ENCODE measurements at regions not wholly inside any gene's neighbourhood (a gene's known extent, or its start where the extent isn't known, plus 50 kb on each side); places are given as distances from the start of the nearest gene placed in this dataset.

DNA sequence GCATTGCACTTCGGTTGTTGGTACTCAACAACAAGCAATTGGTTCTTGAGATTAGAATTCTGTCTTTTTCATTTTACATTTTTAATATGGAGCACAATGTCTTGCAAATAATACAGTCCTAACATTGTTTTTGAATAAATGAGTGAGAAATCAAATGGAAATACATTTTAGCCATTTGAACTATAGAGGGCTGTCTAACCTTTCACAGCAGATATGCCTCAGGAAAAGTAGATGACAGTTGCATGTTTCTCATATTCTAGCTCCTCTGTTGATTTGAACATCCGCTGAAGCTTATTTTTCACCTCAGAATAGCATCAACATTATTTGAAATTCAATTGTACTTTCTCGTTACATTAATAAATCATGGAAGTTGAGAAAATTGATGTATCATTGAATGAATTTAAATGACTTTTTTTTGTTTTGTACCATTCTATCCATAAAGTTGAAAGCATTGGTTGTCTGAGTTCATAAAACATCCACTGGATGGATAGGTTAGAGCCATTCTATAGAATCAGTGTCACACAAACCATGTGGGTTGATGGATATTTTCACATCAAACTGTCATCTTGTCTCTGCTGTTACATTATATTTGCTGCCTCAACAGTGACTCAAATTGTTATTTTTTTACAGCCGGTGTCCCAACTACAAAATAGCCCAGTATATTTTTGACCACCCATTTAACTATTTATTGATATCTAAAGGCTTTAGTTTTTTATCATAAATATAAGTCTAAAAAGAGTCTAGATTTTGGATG, 928.3 kb downstream of the NSUN3 start:
- H3K27me3 ChIP-seq (ENCODE audit: control insufficient read depth, insufficient read depth, low read length), result no peaks in the 10 kb centered on the region
- TF ChIP-seq, protein P1, sequence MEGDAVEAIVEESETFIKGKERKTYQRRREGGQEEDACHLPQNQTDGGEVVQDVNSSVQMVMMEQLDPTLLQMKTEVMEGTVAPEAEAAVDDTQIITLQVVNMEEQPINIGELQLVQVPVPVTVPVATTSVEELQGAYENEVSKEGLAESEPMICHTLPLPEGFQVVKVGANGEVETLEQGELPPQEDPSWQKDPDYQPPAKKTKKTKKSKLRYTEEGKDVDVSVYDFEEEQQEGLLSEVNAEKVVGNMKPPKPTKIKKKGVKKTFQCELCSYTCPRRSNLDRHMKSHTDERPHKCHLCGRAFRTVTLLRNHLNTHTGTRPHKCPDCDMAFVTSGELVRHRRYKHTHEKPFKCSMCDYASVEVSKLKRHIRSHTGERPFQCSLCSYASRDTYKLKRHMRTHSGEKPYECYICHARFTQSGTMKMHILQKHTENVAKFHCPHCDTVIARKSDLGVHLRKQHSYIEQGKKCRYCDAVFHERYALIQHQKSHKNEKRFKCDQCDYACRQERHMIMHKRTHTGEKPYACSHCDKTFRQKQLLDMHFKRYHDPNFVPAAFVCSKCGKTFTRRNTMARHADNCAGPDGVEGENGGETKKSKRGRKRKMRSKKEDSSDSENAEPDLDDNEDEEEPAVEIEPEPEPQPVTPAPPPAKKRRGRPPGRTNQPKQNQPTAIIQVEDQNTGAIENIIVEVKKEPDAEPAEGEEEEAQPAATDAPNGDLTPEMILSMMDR (IDR thresholded peaks at IDR 0.05; ENCODE audit: insufficient read depth, low read length, poor library complexity, severe bottlenecking), result peak; percentile 18
- no peak overlapping the region for H3K4me3 ChIP-seq (ENCODE audit: low read depth, low read length)
- DNase-seq (ENCODE audit: low read depth), result no peak
- H3K36me3 ChIP-seq (ENCODE audit: control insufficient read depth, insufficient read depth, low read length), result no peaks in the 10 kb centered on the region

DNA sequence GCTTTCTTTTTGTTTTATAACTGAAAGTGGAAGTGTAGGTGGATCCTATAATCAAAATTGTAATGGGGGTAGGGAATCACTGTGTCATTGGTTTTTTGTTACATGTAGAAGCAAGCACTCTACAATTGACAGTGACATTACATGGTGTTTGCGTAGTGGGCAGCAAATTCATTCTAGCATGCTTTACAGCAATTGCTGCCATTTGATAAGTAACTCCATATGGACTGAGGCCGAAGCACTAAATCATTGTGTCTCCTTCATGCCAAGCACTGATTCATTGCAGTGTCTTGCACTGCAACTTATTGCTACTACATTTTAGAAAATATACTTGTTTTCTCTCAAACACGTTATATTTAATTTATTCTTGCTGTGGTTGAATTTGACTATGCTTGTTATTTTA, 933.9 kb downstream of the NSUN3 start:
- Histone ChIP-seq H3K36me3 (ENCODE audit: control insufficient read depth, insufficient read depth, low read length) (no peaks in the 10 kb centered on the region), H3K27me3 (ENCODE audit: control insufficient read depth, insufficient read depth, low read length) (no peaks in the 10 kb centered on the region), H3K4me3 (ENCODE audit: low read depth, low read length) (no peak overlapping the region)
- TF ChIP-seq, protein P1 (IDR thresholded peaks at IDR 0.05; ENCODE audit: insufficient read depth, low read length, poor library complexity, severe bottlenecking), result no peak
- no peak for DNase-seq (ENCODE audit: low read depth)

DNA sequence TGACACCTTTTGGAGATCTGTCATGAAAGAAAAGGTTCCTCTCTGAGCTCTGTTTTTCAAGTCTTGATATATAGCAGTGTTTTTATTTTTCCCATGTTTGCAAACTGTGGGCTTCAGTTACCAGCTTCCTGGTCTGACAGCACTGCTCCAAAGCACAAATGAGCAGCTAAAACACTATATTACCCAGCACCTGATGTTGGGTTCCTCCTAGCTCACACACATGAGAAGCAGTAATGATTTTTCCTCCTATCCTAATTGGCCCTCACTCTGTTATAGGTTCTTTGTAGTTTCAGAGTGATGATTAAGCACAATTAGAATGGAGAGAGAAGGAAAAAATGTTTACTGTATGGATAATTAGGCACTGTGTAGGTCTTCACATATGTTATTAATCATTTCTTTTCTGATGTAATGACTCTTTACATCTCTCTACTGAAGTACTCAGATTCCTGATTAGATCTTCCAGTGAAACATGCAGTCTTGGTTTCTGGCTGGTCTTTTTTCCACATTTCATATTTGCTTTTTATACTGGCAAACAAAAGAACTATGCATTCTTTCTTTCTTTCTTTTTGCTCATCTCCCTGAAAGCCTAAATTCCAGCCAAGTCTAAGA, 939.7 kb downstream of the NSUN3 start:
- no peaks in the 10 kb centered on the region for H3K36me3 ChIP-seq (ENCODE audit: control insufficient read depth, insufficient read depth, low read length)
- TF ChIP-seq, protein P1 (IDR thresholded peaks at IDR 0.05; ENCODE audit: insufficient read depth, low read length, poor library complexity, severe bottlenecking), result no peak
- no peak overlapping the region for H3K4me3 ChIP-seq (ENCODE audit: low read depth, low read length)
- H3K27me3 ChIP-seq (ENCODE audit: control insufficient read depth, insufficient read depth, low read length), result no peaks in the 10 kb centered on the region
- no peak for DNase-seq (ENCODE audit: low read depth)

DNA sequence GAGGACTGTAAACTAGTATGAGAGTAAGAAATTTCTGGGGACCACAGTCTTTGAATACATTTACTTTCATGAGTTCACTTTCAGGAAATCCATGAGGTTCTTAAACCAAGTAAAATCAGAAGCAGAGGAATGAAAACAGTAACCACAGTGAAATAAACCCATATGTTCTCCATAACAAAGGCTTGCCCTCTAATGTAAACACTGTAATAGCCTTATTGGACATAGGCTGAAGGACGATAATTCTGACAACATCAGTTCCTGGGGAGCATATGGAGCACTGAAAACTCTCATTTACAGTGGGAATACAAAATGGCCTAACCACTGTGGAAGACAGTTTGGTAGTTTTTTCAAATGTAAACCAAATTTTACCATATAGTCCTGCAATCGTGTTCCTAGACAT, 965.8 kb downstream of the NSUN3 start:
- TF ChIP-seq, protein P1 (IDR thresholded peaks at IDR 0.05; ENCODE audit: insufficient read depth, low read length, poor library complexity, severe bottlenecking), result no peak
- DNase-seq (ENCODE audit: low read depth), result no peak
- Histone ChIP-seq H3K27me3 (ENCODE audit: control insufficient read depth, insufficient read depth, low read length) (no peaks in the 10 kb centered on the region), H3K36me3 (ENCODE audit: control insufficient read depth, insufficient read depth, low read length) (no peaks in the 10 kb centered on the region), H3K4me3 (ENCODE audit: low read depth, low read length) (no peak overlapping the region)

DNA sequence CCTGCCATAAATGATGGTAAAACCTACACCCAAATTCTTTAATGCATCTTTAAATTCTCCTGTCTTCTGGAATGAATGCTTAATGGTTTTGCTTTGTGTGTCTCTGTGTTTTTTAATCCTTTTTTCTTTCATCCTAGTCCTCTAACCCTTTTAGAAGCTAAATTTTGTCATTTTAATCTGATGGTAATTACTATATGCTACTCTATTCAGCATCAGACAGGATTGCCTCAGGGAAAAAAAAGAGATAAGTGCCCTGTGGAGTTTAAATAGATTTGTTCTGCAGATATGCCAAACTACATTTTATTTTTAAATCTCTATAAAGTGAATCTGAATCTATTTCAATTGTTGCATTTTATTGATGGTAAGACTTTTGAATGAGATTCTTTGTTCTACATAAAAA, 966.8 kb downstream of the NSUN3 start:
- H3K4me3 ChIP-seq (ENCODE audit: low read depth, low read length), result no peak overlapping the region
- TF ChIP-seq, protein P1 (IDR thresholded peaks at IDR 0.05; ENCODE audit: insufficient read depth, low read length, poor library complexity, severe bottlenecking), result no peak
- H3K36me3 ChIP-seq (ENCODE audit: control insufficient read depth, insufficient read depth, low read length), result no peaks in the 10 kb centered on the region
- DNase-seq (ENCODE audit: low read depth), result no peak
- no peaks in the 10 kb centered on the region for H3K27me3 ChIP-seq (ENCODE audit: control insufficient read depth, insufficient read depth, low read length)

All from kidney epithelial cell (primary cell).